Ovary (tissue), 3 donors: ENCODE measurements at regions not wholly inside any gene's neighbourhood (a gene's known extent, or its start where the extent isn't known, plus 50 kb on each side); places are given as distances from the start of the nearest gene placed in this dataset.

Experiments used
- EP300 ChIP-seq: sonication (generic); formaldehyde crosslinking; IDR thresholded peaks from one replicate; pipeline ENCODE4 v1.6.1; 2017; ENCODE audit warnings: antibody characterized with exemption
- POLR2A ChIP-seq: fragments of 450-650 bp; IDR thresholded peaks from one replicate; pipeline ENCODE4 v1.6.1; 2017; ENCODE audit warnings: antibody characterized with exemption, mild to moderate bottlenecking, moderate library complexity
- TF ChIP-seq, protein P1 (sequence below), 3 donors: fragments of 450-650 bp in 2 of 3; fragments of 200-600 bp in 1 of 3; IDR thresholded peaks; one replicate each; pipeline versions ENCODE4 v1.5.1 to v1.8.0; 2016 to 2022; ENCODE audit warnings: antibody characterized with exemption in 3 of 3, mild to moderate bottlenecking in 1 of 3
- donor health status: DM: no; HTN: no; CAD: no.

DNA sequence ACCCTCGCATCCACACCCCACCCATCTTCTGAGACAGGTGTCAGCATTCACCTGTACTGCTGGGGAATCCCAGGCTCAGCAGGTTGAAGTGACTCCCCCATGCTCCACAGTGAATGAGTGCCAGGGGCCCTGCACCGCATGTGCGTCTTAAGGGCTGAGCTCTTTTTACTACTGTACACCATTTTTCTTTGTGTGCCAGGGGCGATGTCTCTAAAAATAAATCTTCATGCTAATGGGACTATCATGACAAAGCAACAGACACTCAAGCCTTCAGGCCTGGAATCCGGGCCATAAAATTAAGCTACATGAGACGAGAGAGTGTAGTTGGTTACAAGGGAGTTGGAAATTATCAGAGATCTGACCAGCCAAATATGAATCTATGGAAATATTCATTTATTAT is 294.8 kb downstream of the LPIN1 start:
- TF ChIP-seq, protein P1, sequence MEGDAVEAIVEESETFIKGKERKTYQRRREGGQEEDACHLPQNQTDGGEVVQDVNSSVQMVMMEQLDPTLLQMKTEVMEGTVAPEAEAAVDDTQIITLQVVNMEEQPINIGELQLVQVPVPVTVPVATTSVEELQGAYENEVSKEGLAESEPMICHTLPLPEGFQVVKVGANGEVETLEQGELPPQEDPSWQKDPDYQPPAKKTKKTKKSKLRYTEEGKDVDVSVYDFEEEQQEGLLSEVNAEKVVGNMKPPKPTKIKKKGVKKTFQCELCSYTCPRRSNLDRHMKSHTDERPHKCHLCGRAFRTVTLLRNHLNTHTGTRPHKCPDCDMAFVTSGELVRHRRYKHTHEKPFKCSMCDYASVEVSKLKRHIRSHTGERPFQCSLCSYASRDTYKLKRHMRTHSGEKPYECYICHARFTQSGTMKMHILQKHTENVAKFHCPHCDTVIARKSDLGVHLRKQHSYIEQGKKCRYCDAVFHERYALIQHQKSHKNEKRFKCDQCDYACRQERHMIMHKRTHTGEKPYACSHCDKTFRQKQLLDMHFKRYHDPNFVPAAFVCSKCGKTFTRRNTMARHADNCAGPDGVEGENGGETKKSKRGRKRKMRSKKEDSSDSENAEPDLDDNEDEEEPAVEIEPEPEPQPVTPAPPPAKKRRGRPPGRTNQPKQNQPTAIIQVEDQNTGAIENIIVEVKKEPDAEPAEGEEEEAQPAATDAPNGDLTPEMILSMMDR (IDR thresholded peaks at IDR 0.05): no peak
- TF ChIP-seq POLR2A (no peak), EP300 (no peak)
